DOHH2 (cell line): ENCODE measurements at regions not wholly inside any gene's neighbourhood (a gene's known extent, or its start where the extent isn't known, plus 50 kb on each side); places are given as distances from the start of the nearest gene placed in this dataset.

Source experiments
- H3F3A ChIP-seq: fragments of 200-600 bp; sonication (generic), shearing (Covaris generic); 2 replicates; pipeline ENCODE4 v1.6.0; 2016; ENCODE audit warnings: antibody characterized with exemption, mild to moderate bottlenecking; ENCODE audit not compliant: control insufficient read depth, insufficient read depth
- H3K27ac ChIP-seq: fragments of 200-600 bp; sonication (generic); 2 replicates; pipeline ENCODE4 v1.5.1; 2014; ENCODE audit warnings: low read depth, mild to moderate bottlenecking, low read length, moderate library complexity
- H3K27me3 ChIP-seq: fragments of 200-600 bp; sonication (generic); 2 replicates; pipeline ENCODE4 v1.6.1; 2014; ENCODE audit warnings: mild to moderate bottlenecking, low read length, mixed read lengths; ENCODE audit not compliant: control insufficient read depth
- H3K36me3 ChIP-seq: fragments of 200-600 bp; sonication (generic); 2 replicates; pipeline ENCODE4 v1.6.1; 2014; ENCODE audit warnings: mild to moderate bottlenecking, low read length, moderate library complexity, mixed read lengths; ENCODE audit not compliant: control insufficient read depth
- H3K4me1 ChIP-seq: fragments of 200-600 bp; sonication (generic); 2 replicates; pipeline ENCODE4 v1.6.1; 2014; ENCODE audit warnings: mild to moderate bottlenecking, low read length, mixed read lengths; ENCODE audit not compliant: control insufficient read depth
- H3K4me2 ChIP-seq: fragments of 200-600 bp; sonication (generic); 2 replicates; pipeline ENCODE4 v1.6.0; 2014; ENCODE audit warnings: mild to moderate bottlenecking, low read length, moderate library complexity
- H3K4me3 ChIP-seq: fragments of 200-600 bp; sonication (generic); 2 replicates; pipeline ENCODE4 v1.5.1; 2014; ENCODE audit warnings: mild to moderate bottlenecking, low read length, mixed read lengths
- H3K79me2 ChIP-seq: fragments of 200-600 bp; sonication (generic); 2 replicates; pipeline ENCODE4 v1.6.1; 2014; ENCODE audit warnings: mild to moderate bottlenecking, low read length, mixed read lengths; ENCODE audit not compliant: control insufficient read depth
- H3K9me2 ChIP-seq: fragments of 200-600 bp; sonication (generic); replicated peaks from 2 replicates; pipeline ENCODE4 v1.6.1; 2014; ENCODE audit warnings: mild to moderate bottlenecking, low read length, mixed read lengths; ENCODE audit not compliant: control insufficient read depth
- H3K9me3 ChIP-seq: fragments of 200-600 bp; sonication (generic); 2 replicates; pipeline ENCODE4 v1.6.1; 2014; ENCODE audit warnings: antibody characterized with exemption, low read length, mixed read lengths; ENCODE audit not compliant: control insufficient read depth, insufficient read depth
- H4K20me1 ChIP-seq: fragments of 200-600 bp; sonication (generic); 2 replicates; pipeline ENCODE4 v1.6.0; 2014; ENCODE audit warnings: low read depth, mild to moderate bottlenecking, antibody characterized with exemption, low read length, moderate library complexity; ENCODE audit not compliant: control insufficient read depth, insufficient read depth
- EZH2phosphoT487 ChIP-seq: fragments of 200-600 bp; sonication (generic); IDR thresholded peaks from 2 replicates; pipeline ENCODE4 v1.6.1; 2017; ENCODE audit warnings: borderline replicate concordance, mild to moderate bottlenecking, antibody characterized with exemption, low read length, moderate library complexity, mixed read lengths
- TF ChIP-seq, protein P1 (sequence below): fragments of 200-600 bp; sonication (generic); IDR thresholded peaks from one replicate; pipeline ENCODE4 v1.5.1; 2014; ENCODE audit warnings: antibody characterized with exemption, mild to moderate bottlenecking, low read depth, low read length; ENCODE audit not compliant: poor library complexity, severe bottlenecking

DNA sequence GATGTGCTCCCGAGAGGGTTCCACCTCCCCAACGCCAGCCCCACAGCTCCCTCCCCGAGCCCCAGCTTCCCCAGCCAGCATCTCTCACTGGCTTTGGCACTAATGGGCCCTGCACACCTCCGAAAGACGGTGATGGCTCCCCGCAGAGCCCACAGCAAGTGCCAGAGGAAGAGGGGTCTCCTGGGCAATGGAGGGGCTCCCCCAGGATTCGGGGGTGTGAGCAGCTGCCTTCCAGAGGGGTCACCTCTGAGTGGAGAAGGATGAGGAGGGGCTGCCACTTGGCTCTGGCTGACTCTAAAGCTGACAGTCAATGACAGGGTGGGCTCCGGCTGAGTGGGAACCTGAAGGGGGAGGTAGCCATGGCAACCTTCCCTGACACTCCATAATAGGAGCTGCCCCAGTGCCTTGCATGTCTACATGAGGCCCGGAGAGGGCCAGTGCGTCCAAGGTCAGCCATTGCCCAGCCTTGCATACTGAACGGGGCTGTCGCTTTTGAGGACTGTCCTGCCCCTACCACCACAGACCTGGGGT, 98.6 kb upstream of the SYT13 start:
- peaks cover 6% of the 10 kb centered on the region for H3K4me1 ChIP-seq
- H3K27me3 ChIP-seq: peaks cover 8% of the 10 kb centered on the region
- no peak overlapping the region for H3K27ac ChIP-seq
- H3K4me2 ChIP-seq: no peak overlapping the region
- H3K9me2 ChIP-seq: no peaks in the 10 kb centered on the region
- H3K9me3 ChIP-seq: no peaks in the 10 kb centered on the region
- no peaks in the 10 kb centered on the region for H3K36me3 ChIP-seq
- H3K79me2 ChIP-seq: no peaks in the 10 kb centered on the region
- no peak for TF ChIP-seq EZH2phosphoT487
- TF ChIP-seq, protein P1, sequence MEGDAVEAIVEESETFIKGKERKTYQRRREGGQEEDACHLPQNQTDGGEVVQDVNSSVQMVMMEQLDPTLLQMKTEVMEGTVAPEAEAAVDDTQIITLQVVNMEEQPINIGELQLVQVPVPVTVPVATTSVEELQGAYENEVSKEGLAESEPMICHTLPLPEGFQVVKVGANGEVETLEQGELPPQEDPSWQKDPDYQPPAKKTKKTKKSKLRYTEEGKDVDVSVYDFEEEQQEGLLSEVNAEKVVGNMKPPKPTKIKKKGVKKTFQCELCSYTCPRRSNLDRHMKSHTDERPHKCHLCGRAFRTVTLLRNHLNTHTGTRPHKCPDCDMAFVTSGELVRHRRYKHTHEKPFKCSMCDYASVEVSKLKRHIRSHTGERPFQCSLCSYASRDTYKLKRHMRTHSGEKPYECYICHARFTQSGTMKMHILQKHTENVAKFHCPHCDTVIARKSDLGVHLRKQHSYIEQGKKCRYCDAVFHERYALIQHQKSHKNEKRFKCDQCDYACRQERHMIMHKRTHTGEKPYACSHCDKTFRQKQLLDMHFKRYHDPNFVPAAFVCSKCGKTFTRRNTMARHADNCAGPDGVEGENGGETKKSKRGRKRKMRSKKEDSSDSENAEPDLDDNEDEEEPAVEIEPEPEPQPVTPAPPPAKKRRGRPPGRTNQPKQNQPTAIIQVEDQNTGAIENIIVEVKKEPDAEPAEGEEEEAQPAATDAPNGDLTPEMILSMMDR: no peak
- no peaks in the 10 kb centered on the region for H4K20me1 ChIP-seq
- no peak overlapping the region for H3K4me3 ChIP-seq
- H3F3A ChIP-seq: no peaks in the 10 kb centered on the region

DNA sequence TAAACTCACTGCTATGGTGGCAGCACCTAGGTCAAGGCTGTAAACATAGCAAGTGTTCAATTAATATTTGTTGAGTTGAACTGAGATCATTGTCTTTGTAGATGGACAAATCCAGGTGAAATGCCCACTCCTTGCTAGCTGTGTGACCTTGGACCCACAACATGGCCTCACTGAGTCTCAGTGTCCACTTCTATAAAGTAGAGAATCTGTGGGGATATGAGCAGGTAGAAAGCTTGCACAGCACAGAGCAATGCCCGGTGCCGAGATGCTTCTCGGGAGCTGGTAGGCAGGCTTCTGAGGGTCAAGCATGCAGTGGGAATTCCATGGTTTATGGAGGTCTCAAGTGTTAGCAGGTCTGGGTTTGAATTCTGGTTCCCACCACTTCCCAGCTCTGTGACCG, 97.9 kb upstream of the SYT13 start:
- H3K4me2 ChIP-seq: no peak overlapping the region
- no peaks in the 10 kb centered on the region for H4K20me1 ChIP-seq
- H3F3A ChIP-seq: no peaks in the 10 kb centered on the region
- H3K79me2 ChIP-seq: no peaks in the 10 kb centered on the region
- no peaks in the 10 kb centered on the region for H3K36me3 ChIP-seq
- peaks cover 6% of the 10 kb centered on the region for H3K4me1 ChIP-seq
- H3K27ac ChIP-seq: no peak overlapping the region
- H3K9me3 ChIP-seq: no peaks in the 10 kb centered on the region
- H3K27me3 ChIP-seq: peaks cover 6% of the 10 kb centered on the region; the same call in 1 of the 2 replicates
- no peak for TF ChIP-seq EZH2phosphoT487
- TF ChIP-seq, protein P1: no peak
- H3K9me2 ChIP-seq: no peaks in the 10 kb centered on the region
- H3K4me3 ChIP-seq: no peak overlapping the region

DNA sequence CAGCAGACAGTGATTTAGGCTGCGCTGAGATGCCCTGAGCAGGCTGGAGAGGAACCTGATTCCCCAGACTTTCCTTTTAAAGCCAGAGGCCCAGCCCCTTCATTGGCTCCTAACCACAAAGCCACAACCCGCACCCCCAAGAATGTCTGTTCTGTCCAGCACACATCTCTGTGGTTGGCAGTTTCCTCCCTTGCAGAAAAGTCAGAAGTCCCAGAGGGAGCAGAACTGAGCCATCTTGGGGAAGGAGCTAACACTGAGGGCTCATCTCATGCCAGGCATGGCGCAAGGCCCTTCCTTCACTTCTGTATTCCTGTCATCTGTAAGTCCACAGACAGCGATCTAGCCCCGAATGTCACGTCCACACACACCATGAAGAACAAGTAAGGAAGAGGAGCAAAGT, 97.1 kb upstream of the SYT13 start:
- no peaks in the 10 kb centered on the region for H3F3A ChIP-seq
- no peaks in the 10 kb centered on the region for H3K36me3 ChIP-seq
- no peaks in the 10 kb centered on the region for H3K9me3 ChIP-seq
- peaks cover 6% of the 10 kb centered on the region; the same call in 1 of the 2 replicates for H3K27me3 ChIP-seq
- TF ChIP-seq, protein P1: no peak
- TF ChIP-seq EZH2phosphoT487: no peak
- H3K9me2 ChIP-seq: no peaks in the 10 kb centered on the region
- H4K20me1 ChIP-seq: no peaks in the 10 kb centered on the region
- no peaks in the 10 kb centered on the region for H3K79me2 ChIP-seq
- no peak overlapping the region for H3K4me2 ChIP-seq
- peaks cover 6% of the 10 kb centered on the region for H3K4me1 ChIP-seq
- no peak overlapping the region for H3K27ac ChIP-seq
- H3K4me3 ChIP-seq: no peak overlapping the region
